ENCODE measurements at regions not wholly inside any gene's neighbourhood (a gene's known extent, or its start where the extent isn't known, plus 50 kb on each side); places are given as distances from the start of the nearest gene placed in this dataset.

DNA sequence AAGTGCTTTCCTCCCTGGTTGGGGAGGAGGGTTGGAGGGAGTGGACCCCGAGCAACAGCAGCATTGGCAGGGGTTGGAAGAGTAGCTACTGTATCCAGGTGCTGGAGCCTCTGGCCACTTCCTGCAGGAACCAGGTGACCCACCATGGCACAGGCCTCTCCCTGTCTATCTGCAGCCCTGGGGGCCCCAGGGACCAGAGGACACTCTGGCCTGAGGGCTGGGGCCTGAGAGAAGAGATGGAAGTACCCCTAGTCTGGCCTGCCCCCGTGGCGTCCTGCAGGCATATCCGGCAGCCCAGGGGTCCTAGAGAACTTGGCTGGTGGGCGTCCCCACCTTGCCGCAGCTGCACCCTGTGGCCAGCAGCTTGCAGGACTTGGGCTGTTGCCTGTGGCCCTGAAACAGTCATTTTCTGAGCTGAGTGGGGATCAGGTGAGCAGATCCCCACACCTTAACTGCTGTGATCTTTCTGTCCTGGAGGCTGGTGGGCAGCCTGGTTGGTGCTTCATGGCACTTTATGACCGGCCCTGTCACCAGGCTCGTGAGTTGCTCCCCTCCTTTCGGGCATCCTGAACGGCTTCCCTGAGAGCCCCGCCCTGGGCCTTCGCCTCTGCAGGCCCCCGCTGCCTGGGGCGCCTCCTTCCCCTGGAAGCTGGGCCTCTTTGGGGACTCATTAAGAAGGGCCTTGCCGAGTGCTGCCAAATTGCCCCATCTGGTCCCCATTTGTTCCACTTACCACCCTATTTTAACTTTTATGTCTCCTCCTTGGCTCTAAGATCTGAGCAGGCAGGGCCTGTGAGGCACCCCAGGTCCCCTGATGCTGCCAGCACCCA is 298.6 kb downstream of the SEC14L1 start:
- no peak for DNase-seq (ENCODE audit: low read depth, low spot score)
- TF ChIP-seq CTCF (IDR thresholded peaks at IDR 0.05; ENCODE audit: insufficient read depth, low read length, missing control alignments), result no peak
- no peak overlapping the region for H3K4me3 ChIP-seq (ENCODE audit: low read depth, low read length)
- POLR2A ChIA-PET, result no interaction called here
- CTCF ChIA-PET, result interaction anchor here (1.2 to 11.1 kb wide), 4 partner anchors 11 to 108 kb away, joined by 3 to 69 read pairs (median 5); no protein-coding TSS in a partner anchor

- H3K4me3 ChIP-seq (ENCODE audit: low read depth, low read length), result no peak overlapping the region
- TF ChIP-seq CTCF (IDR thresholded peaks at IDR 0.05; ENCODE audit: insufficient read depth, low read length, missing control alignments), result no peak
- no peak for DNase-seq (ENCODE audit: low read depth, low spot score)
- POLR2A ChIA-PET, result no interaction called here
- CTCF ChIA-PET, result interaction anchor here (1.1 to 11.1 kb wide), 5 partner anchors 9 to 109 kb away, joined by 3 to 69 read pairs (median 5); no protein-coding TSS in a partner anchor
Measured at GRCh38 chr17:77440560-77440981, 299.8 kb downstream of the SEC14L1 start.

- POLR2A ChIA-PET, result no interaction called here
- no peak for TF ChIP-seq CTCF (IDR thresholded peaks at IDR 0.05; ENCODE audit: insufficient read depth, low read length, missing control alignments)
- CTCF ChIA-PET, result interaction anchor here (1.1 to 11.1 kb wide), 5 partner anchors 8 to 110 kb away, joined by 3 to 69 read pairs (median 5); no protein-coding TSS in a partner anchor
- DNase-seq (ENCODE audit: low read depth, low spot score), result no peak
- no peak overlapping the region for H3K4me3 ChIP-seq (ENCODE audit: low read depth, low read length)
Measured at GRCh38 chr17:77441130-77441920, 300.6 kb downstream of the SEC14L1 start.

DNA sequence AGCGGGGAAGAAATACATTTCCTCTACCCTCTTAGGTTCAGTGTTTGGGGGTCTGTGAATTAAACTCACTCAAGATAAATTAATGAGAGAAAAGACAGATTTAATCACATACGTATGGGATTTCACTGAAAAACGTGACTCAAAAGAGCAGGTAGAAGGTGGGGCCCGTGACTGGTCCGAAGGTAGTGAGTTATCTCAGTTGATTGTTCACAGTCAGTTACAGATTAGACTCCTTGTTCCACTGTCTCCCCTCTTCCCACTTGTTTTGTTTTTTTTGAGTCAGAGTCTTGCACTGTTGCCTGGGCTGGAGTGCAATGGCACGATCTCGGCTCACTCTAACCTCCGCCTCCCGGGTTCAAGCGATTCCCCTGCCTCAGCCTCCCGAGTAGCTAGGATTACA is 301.2 kb downstream of the SEC14L1 start:
- POLR2A ChIA-PET, result no interaction called here
- CTCF ChIA-PET, result interaction anchor here (11.1 kb wide), 1 partner anchor 13 kb away, joined by 69 read pairs; no protein-coding TSS in a partner anchor

DNA sequence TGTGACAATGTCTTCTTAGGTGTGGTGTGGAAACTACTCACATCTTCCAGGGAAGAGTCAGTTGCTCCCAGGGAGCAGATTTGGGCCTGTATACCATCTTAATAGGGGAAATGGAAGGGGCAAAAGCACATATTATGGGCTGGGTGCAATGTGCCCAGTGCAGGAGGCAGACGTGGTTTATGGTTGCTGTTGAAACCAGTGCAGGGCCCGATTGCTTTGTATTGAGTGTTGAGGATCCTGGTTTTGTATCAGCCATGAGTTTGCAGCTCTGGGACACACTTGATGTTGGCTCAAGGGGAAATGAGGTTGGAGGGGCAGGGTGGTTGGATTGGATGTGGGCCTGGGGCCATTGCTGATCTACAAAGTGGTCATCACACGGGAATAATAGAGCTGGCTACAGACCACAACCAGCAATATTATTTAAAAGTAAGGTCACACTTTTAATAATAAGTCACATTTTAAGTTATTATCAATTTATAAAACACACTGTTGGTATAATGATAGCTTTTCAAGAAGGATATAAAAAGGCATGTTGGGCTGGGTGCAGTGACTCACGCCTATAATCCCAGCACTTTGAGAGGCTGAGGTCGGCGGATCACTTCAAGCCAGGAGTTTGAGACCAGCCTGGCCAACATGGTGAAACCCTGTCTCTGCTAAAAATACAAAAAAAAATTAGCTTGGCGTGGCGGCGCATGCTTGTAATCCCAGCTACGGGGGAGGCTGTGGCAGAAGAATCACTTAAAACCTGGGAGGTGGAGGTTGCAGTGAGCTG is 302.4 kb downstream of the SEC14L1 start:
- CTCF ChIA-PET, result interaction anchor here (0.9 to 11.1 kb wide), 4 partner anchors 14 to 112 kb away, joined by 4 to 69 read pairs (median 4); no protein-coding TSS in a partner anchor
- no peak for TF ChIP-seq CTCF (IDR thresholded peaks at IDR 0.05; ENCODE audit: insufficient read depth, low read length, missing control alignments)
- POLR2A ChIA-PET, result no interaction called here
- DNase-seq (ENCODE audit: low read depth, low spot score), result no peak
- H3K4me3 ChIP-seq (ENCODE audit: low read depth, low read length), result no peak overlapping the region

More for the DNA sequence above, 301.2 kb downstream of the SEC14L1 start:
- no peak for DNase-seq (ENCODE audit: low read depth, low spot score)
- no peak overlapping the region for H3K4me3 ChIP-seq (ENCODE audit: low read depth, low read length)
- no peak for TF ChIP-seq CTCF (IDR thresholded peaks at IDR 0.05; ENCODE audit: insufficient read depth, low read length, missing control alignments)

Data from AG04449 (cell line).